ENCODE measurements at regions not wholly inside any gene's neighbourhood (a gene's known extent, or its start where the extent isn't known, plus 50 kb on each side); places are given as distances from the start of the nearest gene placed in this dataset.
A peak's percentile ranks its signal among the peaks of the same experiment; 100 is the strongest.

GRCh38 chr6:104537872-104538271 lies 321.8 kb downstream of the HACE1 start:
- H2BK120ac ChIP-seq (ENCODE audit: low read depth, low read length): no peak overlapping the region
- no peak overlapping the region for H3K14ac ChIP-seq (ENCODE audit: low read length in 2 of 2)
- H3K4ac ChIP-seq (ENCODE audit: low read depth in 1 of 2, low read length in 2 of 2): no peak overlapping the region
- no peak overlapping the region for H3K23ac ChIP-seq (ENCODE audit: low read length in 2 of 2)
- H3K4me2 ChIP-seq (ENCODE audit: low read length, poor library complexity, severe bottlenecking): no peak overlapping the region
- no peak overlapping the region for H3K4me3 ChIP-seq (ENCODE audit: insufficient read depth in 1 of 2, low read depth in 1 of 2, low read length in 2 of 2)
- 80% methylated on average over 1 of the region's 1 CpG for WGBS
- no peak for DNase-seq
- no peak overlapping the region for H2BK5ac ChIP-seq (ENCODE audit: low read depth, low read length, poor library complexity, severe bottlenecking)
- H2BK15ac ChIP-seq (ENCODE audit: low read depth, poor library complexity, severe bottlenecking): no peak overlapping the region
- H3K4me1 ChIP-seq (ENCODE audit: control insufficient read depth, insufficient read depth, low read depth, low read length): peaks cover 4% of the 10 kb centered on the region
- no peak overlapping the region for H4K91ac ChIP-seq (ENCODE audit: low read length)
- no peaks in the 10 kb centered on the region for H3K9me3 ChIP-seq (ENCODE audit: control insufficient read depth, low read length)
- no peaks in the 10 kb centered on the region for H3K79me1 ChIP-seq (replicated peaks; ENCODE audit: low read length, poor library complexity, severe bottlenecking)
- no peak overlapping the region for H2AK5ac ChIP-seq (ENCODE audit: low read length, severe bottlenecking)
- H3K27ac ChIP-seq (ENCODE audit: low read length, poor library complexity, severe bottlenecking): no peak overlapping the region
- no peak overlapping the region for H2BK12ac ChIP-seq (ENCODE audit: low read length in 2 of 2)
- H4K8ac ChIP-seq (ENCODE audit: low read length): no peak overlapping the region
- H3K36me3 ChIP-seq (ENCODE audit: control insufficient read depth in 1 of 2, insufficient read depth in 2 of 2, low read depth in 1 of 2, low read length in 2 of 2): no peaks in the 10 kb centered on the region
- H3K9ac ChIP-seq (ENCODE audit: low read length): no peak overlapping the region
- no peak overlapping the region for H3K18ac ChIP-seq (ENCODE audit: low read depth in 1 of 2, low read length in 2 of 2)
- peaks cover 0 to 2% of the 10 kb centered on the region in 2 experiments for H3K27me3 ChIP-seq (ENCODE audit: control insufficient read depth in 1 of 2, insufficient read depth in 1 of 2, low read length in 2 of 2)
- no peak overlapping the region for H2AFZ ChIP-seq (ENCODE audit: low read depth, low read length)

- no peaks in the 10 kb centered on the region for H3K36me3 ChIP-seq (ENCODE audit: control insufficient read depth in 1 of 2, insufficient read depth in 2 of 2, low read depth in 1 of 2, low read length in 2 of 2)
- 0% methylated on average over 1 of the region's 1 CpG for WGBS
- peaks cover 4% of the 10 kb centered on the region for H3K4me1 ChIP-seq (ENCODE audit: control insufficient read depth, insufficient read depth, low read depth, low read length)
- no peak overlapping the region for H3K9ac ChIP-seq (ENCODE audit: low read length)
- peak; percentile 93 for DNase-seq
- H3K9me3 ChIP-seq (ENCODE audit: control insufficient read depth, low read length): no peaks in the 10 kb centered on the region
- no peak overlapping the region for H2BK5ac ChIP-seq (ENCODE audit: low read depth, low read length, poor library complexity, severe bottlenecking)
- no peak overlapping the region for H2AFZ ChIP-seq (ENCODE audit: low read depth, low read length)
- H3K4me3 ChIP-seq (ENCODE audit: insufficient read depth in 1 of 2, low read depth in 1 of 2, low read length in 2 of 2): no peak overlapping the region
- no peak overlapping the region for H4K8ac ChIP-seq (ENCODE audit: low read length)
- H3K27ac ChIP-seq (ENCODE audit: low read length, poor library complexity, severe bottlenecking): no peak overlapping the region
- H3K14ac ChIP-seq (ENCODE audit: low read length in 2 of 2): no peak overlapping the region
- H2AK5ac ChIP-seq (ENCODE audit: low read length, severe bottlenecking): no peak overlapping the region
- no peak overlapping the region for H4K91ac ChIP-seq (ENCODE audit: low read length)
- no peaks in the 10 kb centered on the region for H3K79me1 ChIP-seq (replicated peaks; ENCODE audit: low read length, poor library complexity, severe bottlenecking)
- no peak overlapping the region for H2BK120ac ChIP-seq (ENCODE audit: low read depth, low read length)
- peaks cover 0 to 2% of the 10 kb centered on the region in 2 experiments for H3K27me3 ChIP-seq (ENCODE audit: control insufficient read depth in 1 of 2, insufficient read depth in 1 of 2, low read length in 2 of 2)
- no peak overlapping the region for H2BK12ac ChIP-seq (ENCODE audit: low read length in 2 of 2)
- H3K4me2 ChIP-seq (ENCODE audit: low read length, poor library complexity, severe bottlenecking): no peak overlapping the region
- no peak overlapping the region for H3K18ac ChIP-seq (ENCODE audit: low read depth in 1 of 2, low read length in 2 of 2)
- no peak overlapping the region for H2BK15ac ChIP-seq (ENCODE audit: low read depth, poor library complexity, severe bottlenecking)
- no peak overlapping the region for H3K4ac ChIP-seq (ENCODE audit: low read depth in 1 of 2, low read length in 2 of 2)
- H3K23ac ChIP-seq (ENCODE audit: low read length in 2 of 2): no peak overlapping the region
Observed at GRCh38 chr6:104537180-104537579, 322.5 kb downstream of the HACE1 start.

GRCh38 chr6:104532462-104532861 lies 327.3 kb downstream of the HACE1 start:
- Histone ChIP-seq H2BK15ac (ENCODE audit: low read depth, poor library complexity, severe bottlenecking) (no peak overlapping the region), H3K36me3 (ENCODE audit: control insufficient read depth in 1 of 2, insufficient read depth in 2 of 2, low read depth in 1 of 2, low read length in 2 of 2) (no peaks in the 10 kb centered on the region), H3K23ac (ENCODE audit: low read length in 2 of 2) (no peak overlapping the region), H3K18ac (ENCODE audit: low read depth in 1 of 2, low read length in 2 of 2) (peak overlapping the region in 1 of 2 experiments; percentile 24), H3K27me3 (ENCODE audit: control insufficient read depth in 1 of 2, insufficient read depth in 1 of 2, low read length in 2 of 2) (no peaks in the 10 kb centered on the region), H2AK5ac (ENCODE audit: low read length, severe bottlenecking) (no peak overlapping the region), H2BK120ac (ENCODE audit: low read depth, low read length) (peak overlapping the region; percentile 21), H3K27ac (ENCODE audit: low read length, poor library complexity, severe bottlenecking) (no peak overlapping the region), H3K4me3 (ENCODE audit: insufficient read depth in 1 of 2, low read depth in 1 of 2, low read length in 2 of 2) (no peak overlapping the region), H4K8ac (ENCODE audit: low read length) (no peak overlapping the region), H3K9ac (ENCODE audit: low read length) (no peak overlapping the region), H4K91ac (ENCODE audit: low read length) (no peak overlapping the region), H3K79me1 (replicated peaks; ENCODE audit: low read length, poor library complexity, severe bottlenecking) (no peaks in the 10 kb centered on the region), H2BK5ac (ENCODE audit: low read depth, low read length, poor library complexity, severe bottlenecking) (no peak overlapping the region), H3K4me2 (ENCODE audit: low read length, poor library complexity, severe bottlenecking) (no peak overlapping the region), H2BK12ac (ENCODE audit: low read length in 2 of 2) (no peak overlapping the region), H3K4ac (ENCODE audit: low read depth in 1 of 2, low read length in 2 of 2) (no peak overlapping the region), H3K14ac (ENCODE audit: low read length in 2 of 2) (no peak overlapping the region), H3K9me3 (ENCODE audit: control insufficient read depth, low read length) (no peaks in the 10 kb centered on the region), H3K4me1 (ENCODE audit: control insufficient read depth, insufficient read depth, low read depth, low read length) (peaks cover 4% of the 10 kb centered on the region), H2AFZ (ENCODE audit: low read depth, low read length) (no peak overlapping the region)
- no peak for DNase-seq
- 82% methylated on average over 3 of the region's 3 CpGs for WGBS

DNA sequence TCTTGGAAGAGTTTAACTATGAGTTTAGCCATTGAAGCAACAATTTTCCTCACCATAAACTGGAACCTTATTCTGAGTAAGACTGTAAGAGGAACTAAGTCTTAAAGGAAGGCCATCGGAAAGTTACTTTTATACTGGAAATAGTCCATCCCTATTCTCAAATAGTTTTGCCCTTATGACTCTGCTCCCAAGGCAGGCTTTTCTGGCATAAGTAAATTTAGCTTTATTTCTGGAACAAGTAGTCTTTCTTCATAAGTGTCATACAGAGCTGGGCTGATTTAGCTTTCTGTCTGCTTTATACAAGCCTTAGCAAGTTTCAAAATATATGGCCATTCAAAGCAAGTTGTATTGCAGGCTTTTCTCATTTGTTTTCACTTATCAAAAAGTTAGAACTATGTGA lies 328.1 kb downstream of the HACE1 start:
- Histone ChIP-seq H3K79me1 (replicated peaks; ENCODE audit: low read length, poor library complexity, severe bottlenecking) (no peaks in the 10 kb centered on the region), H2BK120ac (ENCODE audit: low read depth, low read length) (no peak overlapping the region), H3K23ac (ENCODE audit: low read length in 2 of 2) (no peak overlapping the region), H3K4me3 (ENCODE audit: insufficient read depth in 1 of 2, low read depth in 1 of 2, low read length in 2 of 2) (no peak overlapping the region), H3K9me3 (ENCODE audit: control insufficient read depth, low read length) (no peaks in the 10 kb centered on the region), H2AFZ (ENCODE audit: low read depth, low read length) (no peak overlapping the region), H2BK5ac (ENCODE audit: low read depth, low read length, poor library complexity, severe bottlenecking) (no peak overlapping the region), H4K91ac (ENCODE audit: low read length) (no peak overlapping the region), H2AK5ac (ENCODE audit: low read length, severe bottlenecking) (no peak overlapping the region), H3K4ac (ENCODE audit: low read depth in 1 of 2, low read length in 2 of 2) (no peak overlapping the region), H3K27ac (ENCODE audit: low read length, poor library complexity, severe bottlenecking) (peak overlapping the region; percentile 55), H2BK12ac (ENCODE audit: low read length in 2 of 2) (no peak overlapping the region), H3K4me2 (ENCODE audit: low read length, poor library complexity, severe bottlenecking) (no peak overlapping the region), H3K14ac (ENCODE audit: low read length in 2 of 2) (no peak overlapping the region), H4K8ac (ENCODE audit: low read length) (no peak overlapping the region), H2BK15ac (ENCODE audit: low read depth, poor library complexity, severe bottlenecking) (no peak overlapping the region), H3K36me3 (ENCODE audit: control insufficient read depth in 1 of 2, insufficient read depth in 2 of 2, low read depth in 1 of 2, low read length in 2 of 2) (no peaks in the 10 kb centered on the region), H3K18ac (ENCODE audit: low read depth in 1 of 2, low read length in 2 of 2) (no peak overlapping the region), H3K9ac (ENCODE audit: low read length) (no peak overlapping the region), H3K4me1 (ENCODE audit: control insufficient read depth, insufficient read depth, low read depth, low read length) (peaks cover 4% of the 10 kb centered on the region), H3K27me3 (ENCODE audit: control insufficient read depth in 1 of 2, insufficient read depth in 1 of 2, low read length in 2 of 2) (no peaks in the 10 kb centered on the region)
- WGBS: no CpG with 5 or more reads among the region's 1 CpG
- DNase-seq: no peak

Measured in mesenchymal stem cell (in vitro differentiated cells and primary cell).